AG09309 (cell line): ENCODE measurements at regions not wholly inside any gene's neighbourhood (a gene's known extent, or its start where the extent isn't known, plus 50 kb on each side); places are given as distances from the start of the nearest gene placed in this dataset.

ENCODE experiments used
- DNase-seq: peaks from one replicate; pipeline ENCODE4 v3.0.0-alpha.2; 2010; ENCODE audit warnings: low read depth
- H3K4me3 ChIP-seq: 2 replicates; pipeline ENCODE4 v1.5.1; 2011; ENCODE audit warnings: mild to moderate bottlenecking, low read depth, low read length, moderate library complexity; ENCODE audit not compliant: control insufficient read depth
- TF ChIP-seq, protein P1 (sequence below): IDR thresholded peaks from 2 replicates; pipeline ENCODE4 v1.5.1; 2011; ENCODE audit warnings: mild to moderate bottlenecking, low read depth, low read length, inconsistent platforms; ENCODE audit not compliant: insufficient read depth, control insufficient read depth; ENCODE audit errors: missing control alignments

- no peak for DNase-seq
- TF ChIP-seq, protein P1, sequence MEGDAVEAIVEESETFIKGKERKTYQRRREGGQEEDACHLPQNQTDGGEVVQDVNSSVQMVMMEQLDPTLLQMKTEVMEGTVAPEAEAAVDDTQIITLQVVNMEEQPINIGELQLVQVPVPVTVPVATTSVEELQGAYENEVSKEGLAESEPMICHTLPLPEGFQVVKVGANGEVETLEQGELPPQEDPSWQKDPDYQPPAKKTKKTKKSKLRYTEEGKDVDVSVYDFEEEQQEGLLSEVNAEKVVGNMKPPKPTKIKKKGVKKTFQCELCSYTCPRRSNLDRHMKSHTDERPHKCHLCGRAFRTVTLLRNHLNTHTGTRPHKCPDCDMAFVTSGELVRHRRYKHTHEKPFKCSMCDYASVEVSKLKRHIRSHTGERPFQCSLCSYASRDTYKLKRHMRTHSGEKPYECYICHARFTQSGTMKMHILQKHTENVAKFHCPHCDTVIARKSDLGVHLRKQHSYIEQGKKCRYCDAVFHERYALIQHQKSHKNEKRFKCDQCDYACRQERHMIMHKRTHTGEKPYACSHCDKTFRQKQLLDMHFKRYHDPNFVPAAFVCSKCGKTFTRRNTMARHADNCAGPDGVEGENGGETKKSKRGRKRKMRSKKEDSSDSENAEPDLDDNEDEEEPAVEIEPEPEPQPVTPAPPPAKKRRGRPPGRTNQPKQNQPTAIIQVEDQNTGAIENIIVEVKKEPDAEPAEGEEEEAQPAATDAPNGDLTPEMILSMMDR = no peak
- no peak overlapping the region for H3K4me3 ChIP-seq
Measured at GRCh38 chr15:31559786-31560185, 233.2 kb downstream of the KLF13 start.

DNA sequence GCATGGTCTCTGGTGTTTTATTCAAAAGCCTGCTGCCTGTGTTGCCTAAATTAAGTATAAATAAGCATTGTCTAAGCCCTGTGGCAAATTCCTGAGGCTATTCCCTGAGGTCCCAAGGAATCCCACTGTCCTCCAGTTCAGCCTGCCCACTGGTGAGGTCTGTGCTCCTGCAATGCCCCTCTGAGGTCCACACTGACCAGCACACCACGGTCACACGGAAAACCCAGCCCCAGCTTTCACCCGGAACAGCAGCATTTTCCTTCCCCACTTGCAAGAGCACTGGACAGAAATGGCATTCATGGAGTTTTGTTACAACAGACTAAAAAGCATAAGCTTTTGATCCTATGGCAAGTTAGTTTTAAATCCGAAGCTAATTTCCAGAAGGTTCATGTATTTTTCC lies 234.0 kb downstream of the KLF13 start:
- TF ChIP-seq, protein P1 = no peak
- H3K4me3 ChIP-seq = no peak overlapping the region
- no peak for DNase-seq

DNA sequence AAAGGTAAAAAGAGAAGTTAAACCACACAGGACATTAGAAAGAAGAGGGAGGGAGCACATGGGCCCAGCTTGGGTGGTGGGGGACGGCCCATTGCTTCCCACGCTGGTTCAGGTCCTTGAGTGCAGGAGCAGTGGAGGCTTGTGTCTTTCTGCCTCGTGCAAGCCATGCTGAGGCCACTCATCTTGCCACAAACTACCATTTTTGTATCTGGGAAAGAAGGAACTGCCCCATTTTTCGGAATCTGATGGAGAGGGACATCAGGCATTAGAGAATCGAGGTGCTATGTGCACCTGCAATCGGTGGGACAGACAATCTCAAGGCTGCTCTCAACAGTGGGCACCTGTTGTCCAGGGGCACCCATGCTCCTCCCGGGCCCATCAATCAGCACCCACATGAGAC lies 234.5 kb downstream of the KLF13 start:
- TF ChIP-seq, protein P1 = no peak
- no peak for DNase-seq
- no peak overlapping the region for H3K4me3 ChIP-seq

DNA sequence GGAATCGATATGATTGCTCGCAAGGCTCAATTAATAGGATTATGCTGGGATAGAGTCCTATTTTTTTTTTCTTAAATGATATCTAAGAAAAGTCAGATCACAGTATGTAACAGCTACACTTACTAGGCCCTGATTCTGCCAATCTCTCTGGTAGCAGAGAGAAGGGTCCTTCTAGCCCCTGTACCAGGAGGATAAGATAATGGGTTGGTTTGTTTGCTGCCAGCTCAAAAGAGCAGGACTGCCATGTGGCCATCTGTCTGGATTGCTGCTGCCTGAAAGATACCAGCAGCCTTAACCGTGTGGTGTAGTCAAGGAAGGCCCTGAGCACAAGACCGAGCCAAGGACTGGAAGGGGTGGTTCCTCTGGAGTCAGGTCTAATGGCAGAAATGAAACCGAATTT lies 236.4 kb downstream of the KLF13 start:
- H3K4me3 ChIP-seq = no peak overlapping the region
- no peak for DNase-seq
- TF ChIP-seq, protein P1 = no peak

- TF ChIP-seq, protein P1 = no peak
- DNase-seq = no peak
- no peak overlapping the region for H3K4me3 ChIP-seq
Measured at GRCh38 chr15:31563421-31563820, 236.8 kb downstream of the KLF13 start.

DNA sequence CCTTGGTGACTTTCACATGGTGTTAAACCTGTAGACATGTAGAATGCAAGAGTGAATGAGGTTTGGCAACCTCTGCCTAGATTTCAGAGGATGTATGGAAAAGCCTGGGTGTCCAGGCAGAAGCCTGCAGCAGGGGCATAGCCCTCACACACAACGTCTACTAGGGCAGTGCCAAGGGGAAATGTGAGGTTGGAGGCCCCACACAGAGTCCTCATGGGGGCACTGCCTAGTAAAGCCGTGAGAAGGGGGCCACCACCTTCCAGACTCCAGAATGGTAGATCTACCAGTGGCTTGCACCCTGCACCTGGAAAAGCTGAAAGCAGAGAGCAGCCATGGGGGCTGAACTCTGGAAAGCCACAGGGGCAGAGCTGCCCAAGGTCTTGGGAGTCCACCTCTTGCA lies 241.2 kb downstream of the KLF13 start:
- TF ChIP-seq, protein P1 = no peak
- H3K4me3 ChIP-seq = no peak overlapping the region
- DNase-seq = no peak

DNA sequence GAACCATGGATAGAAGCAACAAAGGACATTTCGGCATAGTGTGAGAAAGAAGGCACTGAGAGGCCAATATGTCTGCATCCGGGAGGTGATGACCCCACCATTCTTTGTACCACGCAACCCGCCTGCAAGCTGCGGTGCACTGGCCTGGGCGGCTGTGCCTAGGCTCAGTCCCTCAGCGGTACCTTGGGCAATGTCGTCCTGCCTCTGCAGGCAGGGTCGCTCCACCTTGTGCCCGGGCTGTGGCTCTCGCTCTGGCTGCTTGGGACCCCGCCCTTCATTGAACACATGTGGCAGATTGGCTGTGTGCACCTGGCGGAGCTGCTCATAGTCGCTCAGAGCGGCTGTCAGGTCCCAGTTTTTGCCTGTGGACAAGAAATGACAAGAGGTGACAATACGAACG lies 243.2 kb downstream of the KLF13 start:
- no peak for DNase-seq
- no peak overlapping the region for H3K4me3 ChIP-seq
- TF ChIP-seq, protein P1 = no peak
